B cell (primary cell): ENCODE measurements at regions not wholly inside any gene's neighbourhood (a gene's known extent, or its start where the extent isn't known, plus 50 kb on each side); places are given as distances from the start of the nearest gene placed in this dataset.

ENCODE experiments used
- ATAC-seq: fragments of 200-7000 bp; cut with Tn5 transposase; one replicate; pipeline ENCODE4 v1.10.0; 2021; ENCODE audit warnings: low read depth, mild to moderate bottlenecking, moderate number of reproducible peaks, moderate library complexity
- CTCF ChIA-PET: fragments of 350-600 bp; sonication (Branson Sonifier 250); formaldehyde crosslinking; loops from one replicate; lab custom pipeline; 2021; ENCODE audit warnings: antibody characterized with exemption, inconsistent platforms; lab: Charles Lee
- POLR2A ChIA-PET: fragments of 350-600 bp; sonication (Branson Sonifier 250); formaldehyde crosslinking; loops from one replicate; lab custom pipeline; 2021; ENCODE audit warnings: antibody characterized with exemption; lab: Charles Lee
- DNase-seq: peaks from one replicate; pipeline ENCODE4 v3.0.0; 2013
- H2AFZ ChIP-seq: 2 replicates; pipeline ENCODE4 v1.6.1; 2012; ENCODE audit warnings: mild to moderate bottlenecking, low read depth, low read length; ENCODE audit not compliant: insufficient read depth, poor library complexity, severe bottlenecking
- H3K27ac ChIP-seq, 2 donors: 1 replicate in 1 of 2; 2 replicates in 1 of 2; pipeline ENCODE4 v1.5.1; 2012 to 2013; ENCODE audit warnings: low read length in 2 of 2, mild to moderate bottlenecking in 2 of 2, moderate library complexity in 1 of 2
- H3K27me3 ChIP-seq, 4 experiments: fragments of 200-600 bp in 1 of 4; sonication (generic) in 1 of 4; replicated peaks in 1 of 4; 1 replicate in 2 of 4; 2 replicates in 2 of 4; pipeline versions ENCODE4 v1.6.1 to v1.7.0; 2013 to 2016; ENCODE audit warnings: low read length in 3 of 4, mild to moderate bottlenecking in 2 of 4, mixed read lengths in 1 of 4, moderate library complexity in 1 of 4; ENCODE audit not compliant: insufficient read depth in 4 of 4, control insufficient read depth in 3 of 4; ENCODE audit errors: control extremely low read depth in 1 of 4
- H3K36me3 ChIP-seq, 2 experiments: replicated peaks in 1 of 2; 1 replicate in 1 of 2; 2 replicates in 1 of 2; pipeline versions ENCODE4 v1.6.1 to v1.7.1; 2013; ENCODE audit warnings: low read length in 1 of 2; ENCODE audit not compliant: insufficient read depth in 2 of 2, control insufficient read depth in 1 of 2; ENCODE audit errors: control extremely low read depth in 1 of 2, extremely low read depth in 1 of 2
- H3K4me1 ChIP-seq, 2 donors: fragments of 200-600 bp in 1 of 2; sonication (generic) in 1 of 2; 1 replicate in 1 of 2; 2 replicates in 1 of 2; pipeline versions ENCODE4 v1.5.1 to v1.6.1; 2013 to 2017; ENCODE audit warnings: low read length in 2 of 2; ENCODE audit not compliant: control insufficient read depth in 2 of 2, insufficient read depth in 2 of 2
- H3K4me2 ChIP-seq: replicated peaks from 2 replicates; pipeline ENCODE3; 2012; ENCODE audit warnings: mild to moderate bottlenecking, low read depth, low read length; ENCODE audit not compliant: poor library complexity, severe bottlenecking
- H3K4me3 ChIP-seq, 5 experiments: fragments of 200-600 bp in 1 of 5; sonication (generic) in 1 of 5; 1 replicate in 3 of 5; 2 replicates in 2 of 5; pipeline versions ENCODE4 v1.5.1 to v1.7.0; 2011 to 2016; ENCODE audit warnings: low read length in 4 of 5, mild to moderate bottlenecking in 4 of 5, low read depth in 2 of 5, control low read depth in 1 of 5, moderate library complexity in 1 of 5; ENCODE audit not compliant: insufficient read depth in 1 of 5; ENCODE audit errors: control extremely low read depth in 1 of 5, extremely low read depth in 1 of 5
- H3K79me2 ChIP-seq: fragments of 200-600 bp; sonication (generic); one replicate; pipeline ENCODE4 v1.6.0; 2016; ENCODE audit warnings: low read length; ENCODE audit not compliant: control insufficient read depth, insufficient read depth
- H3K9ac ChIP-seq: fragments of 200-600 bp; sonication (generic); 2 replicates; pipeline ENCODE4 v1.6.1; 2017; ENCODE audit warnings: mild to moderate bottlenecking, low read length, moderate library complexity
- H3K9me3 ChIP-seq, 3 donors: one replicate each; pipeline versions ENCODE4 v1.6.1 to v1.7.1; 2013; ENCODE audit warnings: low read length in 2 of 3; ENCODE audit not compliant: control insufficient read depth in 2 of 3, insufficient read depth in 1 of 3; ENCODE audit errors: control extremely low read depth in 1 of 3
- H4K20me1 ChIP-seq: 2 replicates; pipeline ENCODE4 v1.6.0; 2012; ENCODE audit warnings: mild to moderate bottlenecking, low read length; ENCODE audit not compliant: insufficient read depth, control insufficient read depth, poor library complexity, severe bottlenecking
- H3K27ac Mint-ChIP-seq: one replicate; pipeline ENCODE4 v1.8.0; 2021; ENCODE audit warnings: mixed read lengths
- H3K27me3 Mint-ChIP-seq: one replicate; pipeline ENCODE4 v1.8.0; 2021; ENCODE audit warnings: mixed read lengths
- H3K4me1 Mint-ChIP-seq: one replicate; pipeline ENCODE4 v1.8.0; 2021; ENCODE audit warnings: mixed read lengths
- H3K4me3 Mint-ChIP-seq: one replicate; pipeline ENCODE4 v1.8.0; 2021; ENCODE audit warnings: mixed read lengths
- H3K9me3 Mint-ChIP-seq: one replicate; pipeline ENCODE4 v1.8.0; 2022; ENCODE audit warnings: mixed read lengths; ENCODE audit not compliant: insufficient read depth
- EZH2 ChIP-seq: IDR thresholded peaks from 2 replicates; pipeline ENCODE4 v1.6.1; 2012; ENCODE audit warnings: borderline replicate concordance, low read depth, mild to moderate bottlenecking, moderate library complexity, low read length; ENCODE audit not compliant: insufficient read depth, poor library complexity, severe bottlenecking
- WGBS: methylation state at CpG from one replicate; pipeline ENCODE4 v1.1.5; 2013; ENCODE audit warnings: missing lambda C conversion rate; ENCODE audit not compliant: insufficient coverage; 5-methylcytosine and 5-hydroxymethylcytosine counted together
- intact Hi-C: fragments of 100-400 bp; cut with micrococcal nuclease; formaldehyde crosslinking; loops from one replicate; pipeline ENCODE4 v1.10.0; 2022
- TF ChIP-seq, protein P1 (sequence below): fragments of 200-600 bp; IDR thresholded peaks from one replicate; pipeline ENCODE4 v1.8.0; 2022; ENCODE audit warnings: antibody characterized with exemption, mild to moderate bottlenecking

DNA sequence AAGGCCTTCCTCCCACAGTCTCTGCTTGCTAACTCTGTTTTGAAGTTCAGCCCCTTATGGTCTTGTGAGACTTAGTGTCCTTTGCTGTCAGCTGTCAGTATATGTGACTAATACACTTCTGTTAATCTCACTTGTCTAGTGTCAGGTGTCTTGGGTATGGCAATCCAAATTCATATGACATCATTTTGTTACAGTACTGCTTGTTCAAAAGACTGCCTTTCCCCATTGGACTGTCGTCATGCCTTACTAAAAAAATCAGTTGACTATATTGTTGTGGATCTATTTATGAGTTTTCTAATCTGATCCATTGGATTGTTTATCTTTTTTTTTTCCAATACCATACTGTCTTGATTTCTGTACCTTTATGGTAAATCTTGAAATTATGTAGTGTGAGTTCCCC lies 611.4 kb upstream of the HS6ST1 start:
- Histone ChIP-seq H4K20me1 (no peaks in the 10 kb centered on the region), H3K27me3 (no peaks in the 10 kb centered on the region), H3K36me3 (no peaks in the 10 kb centered on the region), H3K4me2 (no peak overlapping the region), H3K9me3 (peaks cover 0 to 2% (median 0%) of the 10 kb centered on the region in 3 donors), H3K4me1 (no peaks in the 10 kb centered on the region), H2AFZ (no peak overlapping the region), H3K9ac (no peak overlapping the region), H3K79me2 (no peaks in the 10 kb centered on the region), H3K27ac (no peak overlapping the region), H3K4me3 (no peak overlapping the region)
- Mint-ChIP-seq H3K4me3 (no peak overlapping the region), H3K4me1 (no peaks in the 10 kb centered on the region), H3K27me3 (peaks cover 10% of the 10 kb centered on the region), H3K9me3 (peaks cover 3% of the 10 kb centered on the region), H3K27ac (no peak overlapping the region)
- no CpG with 5 or more reads among the region's 1 CpG for WGBS
- DNase-seq, result no peak
- ATAC-seq, result no peak
- CTCF ChIA-PET, result no interaction called here
- intact Hi-C loops, result no loop called here
- no peak for TF ChIP-seq EZH2
- TF ChIP-seq, protein P1, sequence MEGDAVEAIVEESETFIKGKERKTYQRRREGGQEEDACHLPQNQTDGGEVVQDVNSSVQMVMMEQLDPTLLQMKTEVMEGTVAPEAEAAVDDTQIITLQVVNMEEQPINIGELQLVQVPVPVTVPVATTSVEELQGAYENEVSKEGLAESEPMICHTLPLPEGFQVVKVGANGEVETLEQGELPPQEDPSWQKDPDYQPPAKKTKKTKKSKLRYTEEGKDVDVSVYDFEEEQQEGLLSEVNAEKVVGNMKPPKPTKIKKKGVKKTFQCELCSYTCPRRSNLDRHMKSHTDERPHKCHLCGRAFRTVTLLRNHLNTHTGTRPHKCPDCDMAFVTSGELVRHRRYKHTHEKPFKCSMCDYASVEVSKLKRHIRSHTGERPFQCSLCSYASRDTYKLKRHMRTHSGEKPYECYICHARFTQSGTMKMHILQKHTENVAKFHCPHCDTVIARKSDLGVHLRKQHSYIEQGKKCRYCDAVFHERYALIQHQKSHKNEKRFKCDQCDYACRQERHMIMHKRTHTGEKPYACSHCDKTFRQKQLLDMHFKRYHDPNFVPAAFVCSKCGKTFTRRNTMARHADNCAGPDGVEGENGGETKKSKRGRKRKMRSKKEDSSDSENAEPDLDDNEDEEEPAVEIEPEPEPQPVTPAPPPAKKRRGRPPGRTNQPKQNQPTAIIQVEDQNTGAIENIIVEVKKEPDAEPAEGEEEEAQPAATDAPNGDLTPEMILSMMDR, result no peak
- POLR2A ChIA-PET, result no interaction called here

DNA sequence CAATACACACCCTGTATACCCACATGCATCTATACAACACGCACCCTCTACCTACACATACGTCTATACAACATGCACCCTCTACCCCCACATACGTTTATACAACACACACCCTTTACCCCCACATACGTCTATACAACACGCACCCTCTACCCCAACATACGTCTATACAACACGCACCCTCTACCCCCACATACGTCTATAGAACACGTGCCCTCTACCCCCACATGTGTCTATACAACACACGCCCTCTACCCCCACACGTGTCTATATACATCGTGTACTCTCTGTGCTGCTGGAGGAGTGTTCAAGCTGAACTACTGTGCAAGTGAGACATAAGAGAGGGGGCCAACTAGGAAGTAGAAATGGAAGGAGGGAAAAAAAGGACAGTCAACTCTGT lies 621.7 kb upstream of the HS6ST1 start:
- no peak overlapping the region for H3K9ac ChIP-seq
- H3K4me2 ChIP-seq, result no peak overlapping the region
- intact Hi-C loops, result no loop called here
- H2AFZ ChIP-seq, result no peak overlapping the region
- no peaks in the 10 kb centered on the region for H3K4me1 ChIP-seq
- no peaks in the 10 kb centered on the region for H3K79me2 ChIP-seq
- ATAC-seq (no peak), DNase-seq (no peak)
- H3K36me3 ChIP-seq, result no peaks in the 10 kb centered on the region
- Mint-ChIP-seq H3K27ac (no peak overlapping the region), H3K27me3 (peaks cover 7% of the 10 kb centered on the region), H3K9me3 (peaks cover 3% of the 10 kb centered on the region), H3K4me1 (no peaks in the 10 kb centered on the region), H3K4me3 (no peak overlapping the region)
- no peaks in the 10 kb centered on the region for H3K27me3 ChIP-seq
- WGBS, result 93% methylated on average over 8 of the region's 12 CpGs
- H4K20me1 ChIP-seq, result no peaks in the 10 kb centered on the region
- H3K4me3 ChIP-seq, result no peak overlapping the region
- no peak for TF ChIP-seq EZH2
- TF ChIP-seq, protein P1, result no peak
- H3K27ac ChIP-seq, result no peak overlapping the region
- peaks cover 0 to 2% (median 0%) of the 10 kb centered on the region in 3 donors for H3K9me3 ChIP-seq
- POLR2A ChIA-PET, result no interaction called here
- CTCF ChIA-PET, result no interaction called here
